Lower lobe of right lung (tissue), 2 donors: ENCODE measurements at regions not wholly inside any gene's neighbourhood (a gene's known extent, or its start where the extent isn't known, plus 50 kb on each side); places are given as distances from the start of the nearest gene placed in this dataset.

ENCODE experiments used
- ATAC-seq, 2 donors: fragments of 200-7000 bp; cut with Tn5 transposase; one replicate each; pipeline ENCODE4 v1.9.1; 2020 to 2022; ENCODE audit warnings: mild to moderate bottlenecking in 2 of 2, moderate library complexity in 2 of 2
- DNase-seq: peaks from one replicate; pipeline ENCODE4 v3.0.0-alpha.2; 2020
- H3K27ac ChIP-seq: fragments of 200-600 bp; one replicate; pipeline ENCODE4 v1.8.0; 2022
- H3K27me3 ChIP-seq: fragments of 200-600 bp; one replicate; pipeline ENCODE4 v1.8.0; 2022; ENCODE audit warnings: low read depth
- H3K36me3 ChIP-seq: fragments of 200-600 bp; one replicate; pipeline ENCODE4 v1.8.0; 2022; ENCODE audit warnings: mild to moderate bottlenecking
- H3K4me1 ChIP-seq: fragments of 200-600 bp; one replicate; pipeline ENCODE4 v1.8.0; 2022
- H3K4me3 ChIP-seq: fragments of 200-600 bp; one replicate; pipeline ENCODE4 v1.8.0; 2022; ENCODE audit warnings: mild to moderate bottlenecking
- H3K9me3 ChIP-seq: fragments of 200-600 bp; one replicate; pipeline ENCODE4 v1.8.0; 2022
- CTCF ChIP-seq: fragments of 200-600 bp; IDR thresholded peaks from one replicate; pipeline ENCODE4 v1.8.0; 2022; ENCODE audit warnings: antibody characterized with exemption, mild to moderate bottlenecking
- intact Hi-C: fragments of 100-400 bp; cut with DNase I; formaldehyde crosslinking; loops from one replicate; pipeline ENCODE4 v1.11.0; 2022
- donor health status: DM: no; HTN: yes; CAD: no; lungs with severe emphysema.

GRCh38 chr15:98395974-98396610 lies 252.2 kb upstream of the IGF1R start:
- Histone ChIP-seq H3K9me3 (no peaks in the 10 kb centered on the region), H3K27me3 (no peaks in the 10 kb centered on the region), H3K27ac (no peak overlapping the region), H3K4me3 (no peak overlapping the region), H3K4me1 (no peaks in the 10 kb centered on the region), H3K36me3 (no peaks in the 10 kb centered on the region)
- DNase-seq (no peak), ATAC-seq (no peak)
- no peak for TF ChIP-seq CTCF
- intact Hi-C loops = no loop called here

GRCh38 chr15:98397419-98397818 lies 250.9 kb upstream of the IGF1R start:
- intact Hi-C loops = no loop called here
- no peak for TF ChIP-seq CTCF

GRCh38 chr15:98398056-98398455 lies 250.3 kb upstream of the IGF1R start:
- Histone ChIP-seq H3K4me1 (no peaks in the 10 kb centered on the region), H3K27me3 (no peaks in the 10 kb centered on the region), H3K4me3 (no peak overlapping the region), H3K27ac (no peak overlapping the region), H3K9me3 (no peaks in the 10 kb centered on the region), H3K36me3 (no peaks in the 10 kb centered on the region)
- no peak for DNase-seq
- intact Hi-C loops = no loop called here
- ATAC-seq = no peak
- no peak for TF ChIP-seq CTCF

More at GRCh38 chr15:98397419-98397818, 250.9 kb upstream of the IGF1R start:
- H3K27me3 ChIP-seq = no peaks in the 10 kb centered on the region
- H3K4me3 ChIP-seq = no peak overlapping the region
- H3K9me3 ChIP-seq = no peaks in the 10 kb centered on the region
- no peaks in the 10 kb centered on the region for H3K36me3 ChIP-seq
- H3K27ac ChIP-seq = no peak overlapping the region
- no peaks in the 10 kb centered on the region for H3K4me1 ChIP-seq
- ATAC-seq (no peak), DNase-seq (no peak)

- ATAC-seq = no peak
- H3K36me3 ChIP-seq = no peaks in the 10 kb centered on the region
- no peaks in the 10 kb centered on the region for H3K9me3 ChIP-seq
Observed at GRCh38 chr15:98398886-98399285, 249.5 kb upstream of the IGF1R start.

GRCh38 chr15:98400120-98400519 lies 248.2 kb upstream of the IGF1R start:
- Histone ChIP-seq H3K4me1 (no peaks in the 10 kb centered on the region), H3K27me3 (no peaks in the 10 kb centered on the region), H3K36me3 (no peaks in the 10 kb centered on the region), H3K4me3 (no peak overlapping the region), H3K27ac (no peak overlapping the region), H3K9me3 (no peaks in the 10 kb centered on the region)
- ATAC-seq = no peak
- intact Hi-C loops = no loop called here
- no peak for DNase-seq
- TF ChIP-seq CTCF = no peak

More at GRCh38 chr15:98398886-98399285, 249.5 kb upstream of the IGF1R start:
- no peak for TF ChIP-seq CTCF
- intact Hi-C loops = no loop called here
- Histone ChIP-seq H3K4me1 (no peaks in the 10 kb centered on the region), H3K4me3 (no peak overlapping the region), H3K27me3 (no peaks in the 10 kb centered on the region), H3K27ac (no peak overlapping the region)
- no peak for DNase-seq
